GM19438 (cell line): ENCODE measurements at regions not wholly inside any gene's neighbourhood (a gene's known extent, or its start where the extent isn't known, plus 50 kb on each side); places are given as distances from the start of the nearest gene placed in this dataset.

Experiments used
- ATAC-seq: cut with Tn5 transposase; IDR thresholded peaks from one replicate; pipeline ENCODE4 v1.9.1; 2021; ENCODE audit warnings: low read depth; ENCODE audit not compliant: unreplicated experiment

DNA sequence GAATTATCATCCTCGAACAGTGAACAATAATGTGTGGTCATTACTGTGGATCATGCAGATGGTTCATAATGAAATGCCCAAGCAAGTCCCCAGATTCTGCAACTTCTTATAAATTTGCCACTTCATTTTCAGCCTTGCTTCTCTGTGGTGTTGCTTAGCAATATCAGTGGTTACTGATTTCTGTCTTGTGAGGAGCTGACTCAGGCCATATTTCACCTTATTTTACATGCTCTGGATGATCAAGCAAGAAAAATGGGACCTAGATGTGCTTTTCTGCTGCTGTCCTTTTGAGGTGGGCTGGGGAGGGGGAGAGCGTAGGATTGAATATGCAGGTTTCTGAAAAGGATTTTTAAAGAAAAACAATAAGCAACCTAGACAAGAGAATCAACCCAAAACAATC, 188.3 kb downstream of the SLC24A2 start:
- ATAC-seq = no peak

DNA sequence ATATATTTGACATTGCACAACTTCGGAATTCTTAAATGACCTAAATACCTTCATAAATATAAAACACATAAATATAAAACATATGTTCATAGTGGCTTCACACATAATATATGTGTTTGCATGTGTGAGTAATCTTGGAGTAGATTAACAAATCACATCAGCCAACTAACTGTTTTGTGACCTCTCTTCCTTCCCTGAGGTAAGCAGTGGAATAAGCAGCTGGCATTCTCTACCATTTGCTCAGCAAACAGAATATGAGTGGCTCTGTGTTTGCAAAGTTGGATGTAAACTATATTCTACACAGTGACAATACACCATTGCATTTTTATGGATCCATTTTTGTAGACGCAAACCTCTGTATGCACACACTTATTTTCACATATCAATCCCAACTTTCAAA, 189.9 kb downstream of the ACER2 start:
- ATAC-seq = no peak

DNA sequence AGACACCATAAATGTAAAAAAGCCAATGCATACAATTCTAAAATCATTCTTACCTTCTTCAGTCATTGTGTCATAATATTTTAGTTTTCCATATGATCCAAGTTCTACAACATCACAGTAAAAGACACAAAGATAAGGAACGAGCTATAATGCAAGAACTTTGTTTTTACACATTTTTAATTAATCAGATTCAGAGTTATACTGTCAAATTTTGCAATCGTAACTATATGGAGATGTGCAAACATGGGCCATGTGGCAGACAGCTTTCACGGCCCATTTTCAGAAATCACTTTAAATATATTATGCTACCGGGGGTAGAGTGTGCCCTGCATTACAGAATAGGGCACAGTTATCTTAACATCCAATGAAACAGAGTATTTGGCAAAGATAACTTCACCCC, 188.4 kb downstream of the ACER2 start:
- no peak for ATAC-seq

DNA sequence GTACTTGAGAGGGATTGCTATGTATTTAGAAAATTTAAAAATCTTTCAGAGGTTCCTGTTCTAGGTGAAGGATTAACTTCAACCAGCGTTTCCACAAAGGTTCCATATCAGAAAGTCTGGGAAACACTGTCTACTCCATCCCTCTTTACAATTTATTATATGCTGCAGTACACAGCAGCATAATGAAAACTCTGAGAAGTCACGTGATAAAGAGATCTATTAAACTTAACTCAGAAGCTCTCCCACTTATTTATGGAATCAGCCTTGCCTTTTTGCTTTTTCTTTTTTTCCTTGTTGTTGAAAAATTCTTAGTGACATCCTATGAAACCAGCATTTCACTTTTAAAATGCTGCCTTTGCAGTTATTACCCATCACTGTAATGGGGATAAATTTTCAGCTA, 186.2 kb downstream of the ACER2 start:
- no peak for ATAC-seq

DNA sequence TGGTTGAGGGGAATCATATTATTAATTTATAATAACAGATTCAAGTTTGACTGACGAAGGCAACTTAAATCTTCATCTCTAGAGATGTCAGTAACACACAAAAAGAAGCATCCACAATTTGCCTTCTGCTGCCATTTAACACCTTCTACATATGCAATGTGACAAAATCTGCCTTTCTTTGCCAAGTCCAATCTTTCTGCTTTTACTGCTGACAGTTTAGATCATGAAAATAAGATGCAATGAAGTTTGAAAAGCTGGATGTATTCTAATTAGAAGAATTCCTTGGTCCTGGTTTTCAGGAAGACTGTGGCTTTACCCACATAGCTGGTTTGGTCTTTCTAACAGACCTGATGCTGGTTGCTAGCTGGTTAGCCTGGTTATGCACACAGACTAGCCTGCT, 178.9 kb downstream of the ACER2 start:
- no peak for ATAC-seq

DNA sequence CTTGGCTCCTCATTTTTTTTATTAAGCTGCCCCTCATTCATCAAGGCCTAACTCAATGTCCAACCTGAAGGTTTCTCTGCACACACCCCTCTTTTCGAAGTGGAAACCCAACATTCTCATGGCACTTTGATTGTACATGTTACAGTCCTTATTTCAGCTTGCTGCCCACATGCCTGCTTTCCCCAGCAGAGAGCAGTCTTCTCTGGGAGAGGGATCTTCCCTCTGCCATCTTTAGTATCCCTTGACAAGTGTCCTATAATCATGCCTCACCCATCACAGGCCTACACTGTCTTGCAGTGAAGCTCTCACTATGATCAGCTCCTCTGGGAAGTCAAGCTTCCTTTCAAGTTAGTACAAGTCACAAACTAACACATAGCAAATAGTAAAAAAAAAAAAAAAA, 175.1 kb downstream of the ACER2 start:
- ATAC-seq = no peak

DNA sequence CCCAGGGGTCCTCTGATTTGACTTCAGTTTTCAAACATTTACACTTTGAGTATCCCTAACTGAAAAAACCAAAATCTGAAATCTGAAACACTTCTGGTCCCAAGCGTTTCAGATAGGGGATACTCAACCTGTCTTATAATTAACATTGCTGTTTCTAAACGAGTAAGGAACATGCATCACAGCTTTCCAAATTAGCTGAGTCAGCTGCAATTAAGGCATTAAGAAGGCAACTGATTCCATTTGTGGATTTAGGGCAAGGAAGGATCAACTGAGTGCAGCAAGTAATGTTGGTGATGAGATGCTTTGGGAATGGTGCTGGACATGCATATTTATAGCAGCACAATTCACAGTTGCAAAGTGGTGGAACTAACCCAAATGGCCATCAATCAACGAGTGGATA, 168.6 kb downstream of the ACER2 start:
- no peak for ATAC-seq

DNA sequence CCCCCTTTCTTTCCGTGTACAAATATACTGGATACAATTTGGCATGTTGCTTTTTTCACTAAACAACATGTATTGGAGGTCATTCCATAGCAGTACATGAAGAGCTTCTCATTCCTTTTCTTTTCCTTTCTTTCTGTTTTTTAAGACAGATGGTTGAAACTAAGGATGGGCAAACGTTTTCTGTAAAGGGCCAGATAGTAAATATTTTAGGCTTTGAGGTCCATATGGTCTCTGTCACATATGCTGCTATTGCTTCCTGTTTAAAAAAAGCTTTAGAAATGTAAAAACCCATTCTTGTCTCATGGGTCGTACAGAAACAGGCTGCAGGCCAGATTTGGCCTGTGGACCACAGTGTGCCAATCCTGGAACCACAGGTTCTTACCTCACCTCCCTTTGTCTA, 160.1 kb downstream of the ACER2 start:
- ATAC-seq = no peak

DNA sequence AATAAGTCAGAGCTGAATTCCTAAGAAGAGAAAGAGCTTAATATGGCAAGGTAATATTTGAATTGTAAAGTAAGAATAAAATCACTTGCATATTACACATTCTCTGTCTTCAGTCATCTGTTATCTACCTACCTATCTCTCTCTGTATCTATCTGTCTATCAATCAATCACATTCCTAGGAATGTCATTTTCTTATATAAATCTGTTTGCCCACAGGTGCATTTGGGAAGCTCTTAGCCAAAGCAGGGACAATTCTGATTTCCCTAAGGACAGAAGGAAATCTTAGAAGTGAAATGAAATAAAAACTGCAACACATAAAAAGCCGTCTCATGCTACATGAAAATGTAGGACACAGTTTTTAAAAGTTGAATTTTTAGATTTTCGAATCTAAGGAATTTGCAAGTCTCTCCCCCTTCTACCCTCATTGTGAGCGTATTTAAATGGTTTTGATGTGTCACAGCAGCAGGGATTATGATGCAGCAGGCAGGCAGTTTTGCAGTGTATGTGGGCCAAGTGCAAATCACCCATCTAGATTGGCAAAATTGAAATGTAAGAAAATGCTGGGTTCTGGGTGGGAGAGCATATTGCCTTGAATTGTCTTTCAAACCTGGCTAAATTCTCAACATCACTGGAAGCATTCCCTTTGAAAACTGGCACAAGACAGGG, 155.7 kb downstream of the ACER2 start:
- no peak for ATAC-seq

DNA sequence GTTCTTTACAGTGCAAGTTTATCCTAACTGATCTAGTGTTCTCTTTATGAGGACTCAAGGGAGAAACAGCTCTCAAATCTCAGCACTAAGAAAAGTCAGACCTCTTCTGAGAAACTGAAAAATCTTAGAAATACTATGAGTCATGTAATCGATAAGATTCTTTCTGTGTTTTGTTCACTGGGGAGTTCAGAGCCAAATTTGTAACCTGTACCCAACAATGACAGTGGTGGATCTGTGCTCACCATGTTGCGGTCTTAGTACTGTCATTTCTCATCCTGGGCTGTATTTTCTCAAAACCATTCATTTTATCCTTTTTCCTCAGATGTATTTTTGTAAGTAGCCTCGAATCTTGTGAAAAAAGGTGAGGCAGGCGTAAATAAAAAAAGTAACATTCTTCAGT, 146.4 kb downstream of the ACER2 start:
- no peak for ATAC-seq

DNA sequence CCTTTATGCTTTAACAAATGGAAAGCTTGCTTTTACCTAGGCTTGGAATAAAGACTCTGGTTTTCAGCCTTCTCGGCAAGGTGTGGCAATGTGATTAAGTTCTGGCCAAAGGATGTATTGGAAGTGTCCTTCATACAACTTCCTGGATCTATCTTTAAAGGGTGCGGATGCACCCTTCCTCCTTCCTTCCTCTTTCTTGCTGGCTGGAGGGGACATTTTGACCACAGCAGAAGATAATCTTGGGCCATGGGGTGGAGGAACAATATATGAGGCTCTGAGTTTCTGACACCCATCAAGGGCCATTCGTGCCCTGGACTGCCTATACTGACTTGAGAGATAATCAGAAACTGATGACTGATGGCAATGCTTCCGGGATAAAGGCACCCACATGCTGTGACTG, 145.7 kb downstream of the ACER2 start:
- ATAC-seq = no peak

DNA sequence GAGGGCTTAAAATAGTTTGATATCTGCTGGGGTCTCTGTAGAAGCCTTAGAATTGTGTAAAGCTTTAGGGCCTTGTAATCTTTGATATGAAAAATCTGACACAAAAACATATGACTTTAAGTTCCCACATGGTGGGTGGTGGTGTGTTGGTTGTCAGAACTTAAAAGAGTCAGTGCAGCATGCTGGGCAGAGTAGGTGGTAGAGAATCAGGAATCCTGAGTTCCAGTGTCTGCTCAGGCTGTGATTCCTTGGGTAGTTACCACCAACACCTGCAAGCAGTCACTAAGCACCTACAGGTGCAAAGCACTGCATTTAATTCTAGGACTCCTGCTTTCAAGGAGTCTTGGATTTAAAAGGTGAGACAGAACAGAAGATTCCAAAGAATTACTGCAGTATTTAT, 144.6 kb downstream of the ACER2 start:
- ATAC-seq = no peak

DNA sequence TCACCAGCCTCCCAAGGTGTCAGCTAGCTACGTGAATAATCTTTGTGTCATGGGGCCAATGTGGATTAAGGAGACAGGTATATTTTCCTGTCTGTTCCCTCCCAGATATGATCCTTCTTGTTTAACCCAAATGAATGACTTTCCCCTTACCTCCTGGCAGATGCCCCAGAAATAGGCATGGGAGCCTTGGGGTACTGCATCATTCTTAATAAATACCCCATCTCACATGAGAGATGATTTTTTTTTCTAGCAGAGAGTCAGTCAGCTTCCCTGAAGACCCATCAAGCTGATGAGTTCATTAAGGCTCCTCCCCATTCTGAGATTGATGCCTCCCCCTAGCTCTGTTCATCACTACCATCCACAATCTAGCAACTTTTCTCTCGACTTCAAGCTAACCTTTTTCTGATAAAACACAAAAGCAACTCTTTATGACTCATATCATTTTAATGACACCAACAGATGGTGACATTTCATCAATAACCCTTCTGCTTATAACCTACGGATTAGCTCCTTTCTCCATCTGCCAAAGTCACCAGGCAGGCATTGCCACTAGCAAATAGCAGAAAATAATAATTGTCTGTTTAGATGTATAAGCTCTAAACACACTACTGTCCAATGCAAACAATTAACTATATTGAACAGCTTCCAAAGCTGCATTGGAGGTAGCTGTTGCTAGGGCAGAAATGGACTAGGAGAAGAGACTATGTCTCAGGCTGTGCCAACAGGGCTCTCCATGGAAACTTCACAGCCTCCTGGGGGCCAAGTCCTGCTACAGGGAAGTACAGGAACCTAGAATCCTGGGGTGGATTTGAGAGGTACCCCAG, 143.7 kb downstream of the ACER2 start:
- ATAC-seq = no peak

DNA sequence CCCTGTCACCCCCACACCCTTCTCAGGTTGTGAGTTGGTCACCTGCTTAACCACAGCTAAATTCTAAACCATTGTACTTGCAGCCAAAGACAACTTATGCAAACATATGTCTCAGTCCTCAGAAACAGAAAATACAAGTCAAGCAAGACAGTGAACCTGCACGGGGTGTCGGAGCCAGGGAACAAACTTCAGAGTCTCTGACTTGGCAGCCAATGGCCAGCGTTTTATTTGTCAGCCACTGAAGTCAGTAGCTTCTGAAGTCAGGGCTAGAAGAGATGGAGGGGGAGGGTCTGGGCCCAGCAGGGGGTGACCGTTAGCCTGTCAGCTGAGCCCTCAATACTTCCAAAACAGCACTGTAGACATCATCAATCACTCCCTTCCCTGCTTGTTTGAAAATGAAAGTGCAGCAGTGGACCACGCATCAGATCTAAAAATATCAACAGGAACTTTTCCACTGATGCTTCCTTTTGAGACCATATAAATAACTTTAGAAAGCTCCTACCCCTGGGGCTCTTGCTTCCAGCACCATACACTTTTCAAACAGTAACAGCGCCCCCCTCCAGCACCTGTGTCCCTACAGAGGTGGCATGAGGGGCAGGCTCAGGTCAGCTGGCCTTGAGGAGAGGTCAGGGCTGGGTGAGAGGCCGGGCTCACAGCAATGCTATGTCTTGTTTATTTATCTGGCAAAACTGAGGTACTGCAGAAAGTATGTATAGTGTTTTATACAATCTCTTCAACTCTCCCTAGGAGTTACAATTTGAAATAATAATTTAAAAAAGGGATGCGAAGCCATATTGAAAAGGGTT, 142.5 kb downstream of the ACER2 start:
- peak; percentile 63 for ATAC-seq

DNA sequence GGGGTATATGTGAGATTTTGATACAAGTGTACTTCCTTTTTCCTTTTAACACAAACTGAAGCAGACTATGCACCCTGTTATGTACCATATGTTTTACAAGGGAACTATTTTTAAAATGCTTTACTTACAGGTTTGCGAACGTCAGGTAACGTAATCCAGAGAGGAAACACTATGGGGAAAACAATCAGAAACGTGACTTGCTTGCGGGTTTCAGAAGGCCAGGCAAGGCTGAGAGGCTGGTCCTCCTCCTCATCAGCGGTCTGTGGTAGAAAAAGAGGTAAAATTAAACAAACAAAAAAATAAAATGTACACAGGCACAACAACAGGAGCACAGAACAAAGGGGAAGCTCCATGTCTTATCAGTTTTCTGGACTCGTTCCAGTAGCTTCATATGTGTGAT, 141.2 kb downstream of the ACER2 start:
- no peak for ATAC-seq

DNA sequence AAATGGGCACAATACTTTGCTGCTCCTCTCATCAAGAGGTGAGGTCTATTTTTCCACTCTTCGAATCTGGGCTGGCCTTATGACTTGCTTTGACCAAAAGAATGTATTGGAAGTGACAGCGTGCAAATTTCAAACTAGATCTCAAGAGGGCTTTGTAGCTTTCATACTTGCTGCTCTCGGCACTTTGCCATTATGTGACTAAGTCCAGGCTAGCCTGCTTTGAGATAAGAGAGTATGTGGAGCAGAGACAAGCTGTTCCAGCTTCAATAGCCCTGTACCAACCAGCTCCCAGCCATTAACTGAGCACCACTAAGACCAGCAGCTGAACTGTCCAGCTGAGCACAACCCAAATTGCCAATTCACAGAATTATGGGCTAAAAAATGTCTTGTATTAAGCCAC, 124.6 kb downstream of the ACER2 start:
- no peak for ATAC-seq

DNA sequence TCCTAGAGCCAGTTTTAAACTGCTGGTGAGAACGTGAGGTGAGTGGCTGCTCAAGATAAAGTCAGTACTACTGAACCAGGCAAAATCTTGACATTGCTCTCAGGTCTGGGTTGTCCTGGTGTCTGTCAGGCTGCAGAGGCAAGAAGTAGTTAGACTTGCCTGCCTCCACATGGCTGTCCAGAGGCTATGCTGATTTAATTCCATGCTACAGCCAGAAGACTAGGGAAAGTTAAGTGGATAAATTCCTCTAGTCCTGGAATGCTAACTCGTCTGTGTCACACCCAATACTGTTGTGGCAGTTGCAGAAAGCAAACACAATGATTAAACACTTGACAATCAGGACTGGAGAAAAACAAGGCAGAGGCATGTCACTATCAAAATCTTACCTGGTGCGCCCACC, 118.9 kb downstream of the ACER2 start:
- no peak for ATAC-seq

DNA sequence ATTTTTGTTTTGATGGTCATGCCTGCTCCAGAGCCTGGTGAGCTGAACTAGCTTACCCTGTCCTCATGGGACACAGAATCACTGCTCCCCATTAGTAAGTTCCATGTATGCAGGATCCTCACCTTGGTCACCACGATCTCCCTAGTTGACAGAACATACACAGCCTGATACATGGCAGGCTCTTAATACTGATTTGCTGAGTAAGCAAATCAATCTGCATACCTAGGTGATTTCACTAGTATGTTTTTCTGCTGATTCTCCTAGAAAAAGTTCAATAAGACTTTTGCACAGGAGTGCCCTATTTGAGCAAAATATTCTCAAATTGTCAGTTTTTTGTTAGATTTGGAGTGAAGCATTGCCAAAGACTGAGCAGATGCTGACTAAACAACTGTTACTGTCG, 113.7 kb downstream of the ACER2 start:
- ATAC-seq = no peak

DNA sequence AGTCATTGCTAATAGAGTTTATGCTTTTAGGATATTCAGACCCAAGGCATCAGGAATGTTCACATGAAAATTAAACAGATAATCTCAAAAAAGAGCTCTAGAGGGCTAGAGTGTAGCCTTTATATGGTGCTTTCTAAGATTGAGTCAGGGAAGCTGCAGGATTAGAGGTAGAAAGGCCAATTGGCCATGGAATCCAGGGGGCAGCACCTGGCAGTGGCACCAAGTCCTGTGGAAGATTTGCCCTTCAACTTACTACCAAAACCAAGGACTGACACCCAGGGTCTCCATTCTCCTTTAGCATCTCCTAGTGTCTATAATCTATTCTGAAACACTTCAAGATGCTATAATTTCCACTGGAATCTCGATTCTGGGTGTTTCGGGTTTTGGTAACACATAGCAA, 112.4 kb downstream of the ACER2 start:
- no peak for ATAC-seq

DNA sequence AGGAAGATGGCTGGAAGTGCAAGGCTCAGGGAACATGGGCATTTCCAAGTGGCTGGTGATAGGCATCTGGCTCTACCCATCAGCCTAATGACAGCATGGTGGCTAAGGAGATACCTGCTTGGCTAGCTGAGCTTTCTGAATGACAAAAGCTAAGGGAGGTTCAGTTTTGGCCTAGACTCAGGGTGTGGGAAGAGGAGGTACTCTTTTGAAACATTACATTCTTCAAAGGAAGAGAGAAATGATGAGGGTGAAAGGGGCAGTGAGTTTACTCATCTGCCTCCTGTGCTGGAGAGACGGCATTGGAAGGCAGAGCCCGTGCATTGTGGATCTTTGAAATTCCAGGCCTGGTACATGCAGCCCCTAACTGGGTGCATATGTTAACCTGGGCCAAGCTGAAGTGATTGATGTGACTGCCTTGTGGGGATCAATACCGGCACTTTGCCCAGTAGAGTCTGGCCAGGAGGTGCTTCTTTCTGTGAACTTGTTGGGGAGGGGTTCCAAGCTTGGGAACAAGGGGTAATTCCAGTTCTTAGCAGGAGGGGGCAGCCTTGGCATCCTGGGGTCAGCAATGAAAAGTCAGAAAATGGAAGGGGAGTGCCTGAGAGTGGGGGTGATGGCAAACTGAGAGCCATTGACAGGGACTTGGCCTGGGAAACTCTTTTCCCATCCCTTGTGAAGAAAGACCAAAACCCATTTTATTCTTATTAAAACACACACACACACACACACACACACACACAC, 108.6 kb downstream of the ACER2 start:
- ATAC-seq = no peak

DNA sequence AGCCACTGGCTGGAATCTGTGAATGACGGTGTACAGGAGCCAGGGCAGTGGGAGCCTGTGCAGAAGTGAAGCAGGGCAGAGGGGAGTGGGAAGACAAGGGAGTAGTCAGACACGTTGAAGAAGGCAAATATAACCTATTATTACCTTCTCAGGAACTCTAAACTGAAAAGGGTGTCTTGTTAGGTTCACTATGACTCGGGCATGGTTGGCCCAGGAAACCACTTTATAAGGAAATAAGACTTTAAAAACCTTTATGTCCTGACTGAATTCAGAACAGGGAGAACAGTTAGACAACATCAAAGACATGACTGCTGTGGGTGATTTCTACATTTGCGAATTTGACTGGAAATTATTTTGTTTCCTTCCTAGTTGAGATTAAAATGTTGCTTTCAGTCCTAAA, 107.5 kb downstream of the ACER2 start:
- no peak for ATAC-seq
